ENCODE measurements at regions not wholly inside any gene's neighbourhood (a gene's known extent, or its start where the extent isn't known, plus 50 kb on each side); places are given as distances from the start of the nearest gene placed in this dataset.

GRCh38 chr1:96364576-96364975 is 357.0 kb upstream of the PTBP2 start:
- Histone ChIP-seq H3K27ac (ENCODE audit: low read length) (no peak overlapping the region), H3K4me1 (ENCODE audit: low read length) (no peaks in the 10 kb centered on the region), H2AFZ (ENCODE audit: low read depth, low read length) (no peak overlapping the region), H3K36me3 (replicated peaks; ENCODE audit: low read depth, low read length) (no peaks in the 10 kb centered on the region), H3K4me2 (ENCODE audit: low read length) (no peak overlapping the region), H3K79me2 (ENCODE audit: low read length) (no peaks in the 10 kb centered on the region), H3K27me3 (ENCODE audit: low read depth, low read length) (no peaks in the 10 kb centered on the region), H3K9me3 (ENCODE audit: insufficient read depth, low read length) (no peaks in the 10 kb centered on the region), H4K20me1 (ENCODE audit: insufficient read depth, low read length) (no peaks in the 10 kb centered on the region), H3K4me3 (ENCODE audit: low read length) (no peak overlapping the region), H3K9ac (ENCODE audit: low read length) (no peak overlapping the region)
- no peak for TF ChIP-seq EZH2phosphoT487 (IDR thresholded peaks at IDR 0.05; ENCODE audit: low read depth)
- TF ChIP-seq, protein P1, sequence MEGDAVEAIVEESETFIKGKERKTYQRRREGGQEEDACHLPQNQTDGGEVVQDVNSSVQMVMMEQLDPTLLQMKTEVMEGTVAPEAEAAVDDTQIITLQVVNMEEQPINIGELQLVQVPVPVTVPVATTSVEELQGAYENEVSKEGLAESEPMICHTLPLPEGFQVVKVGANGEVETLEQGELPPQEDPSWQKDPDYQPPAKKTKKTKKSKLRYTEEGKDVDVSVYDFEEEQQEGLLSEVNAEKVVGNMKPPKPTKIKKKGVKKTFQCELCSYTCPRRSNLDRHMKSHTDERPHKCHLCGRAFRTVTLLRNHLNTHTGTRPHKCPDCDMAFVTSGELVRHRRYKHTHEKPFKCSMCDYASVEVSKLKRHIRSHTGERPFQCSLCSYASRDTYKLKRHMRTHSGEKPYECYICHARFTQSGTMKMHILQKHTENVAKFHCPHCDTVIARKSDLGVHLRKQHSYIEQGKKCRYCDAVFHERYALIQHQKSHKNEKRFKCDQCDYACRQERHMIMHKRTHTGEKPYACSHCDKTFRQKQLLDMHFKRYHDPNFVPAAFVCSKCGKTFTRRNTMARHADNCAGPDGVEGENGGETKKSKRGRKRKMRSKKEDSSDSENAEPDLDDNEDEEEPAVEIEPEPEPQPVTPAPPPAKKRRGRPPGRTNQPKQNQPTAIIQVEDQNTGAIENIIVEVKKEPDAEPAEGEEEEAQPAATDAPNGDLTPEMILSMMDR (IDR thresholded peaks at IDR 0.05; ENCODE audit: low read depth, low read length): no peak

- Histone ChIP-seq H3K36me3 (replicated peaks; ENCODE audit: low read depth, low read length) (no peaks in the 10 kb centered on the region), H3K9ac (ENCODE audit: low read length) (no peak overlapping the region), H3K27ac (ENCODE audit: low read length) (no peak overlapping the region), H3K79me2 (ENCODE audit: low read length) (no peaks in the 10 kb centered on the region), H3K9me3 (ENCODE audit: insufficient read depth, low read length) (no peaks in the 10 kb centered on the region), H2AFZ (ENCODE audit: low read depth, low read length) (no peak overlapping the region), H3K27me3 (ENCODE audit: low read depth, low read length) (no peaks in the 10 kb centered on the region), H3K4me3 (ENCODE audit: low read length) (no peak overlapping the region), H4K20me1 (ENCODE audit: insufficient read depth, low read length) (no peaks in the 10 kb centered on the region), H3K4me1 (ENCODE audit: low read length) (no peaks in the 10 kb centered on the region), H3K4me2 (ENCODE audit: low read length) (no peak overlapping the region)
- no peak for TF ChIP-seq EZH2phosphoT487 (IDR thresholded peaks at IDR 0.05; ENCODE audit: low read depth)
- TF ChIP-seq, protein P1 (IDR thresholded peaks at IDR 0.05; ENCODE audit: low read depth, low read length): no peak
Observed at GRCh38 chr1:96365076-96365475, 356.5 kb upstream of the PTBP2 start.

GRCh38 chr1:96365596-96366390 is 355.8 kb upstream of the PTBP2 start:
- Histone ChIP-seq H3K36me3 (replicated peaks; ENCODE audit: low read depth, low read length) (no peaks in the 10 kb centered on the region), H3K4me2 (ENCODE audit: low read length) (no peak overlapping the region), H3K27ac (ENCODE audit: low read length) (no peak overlapping the region), H2AFZ (ENCODE audit: low read depth, low read length) (no peak overlapping the region), H3K9ac (ENCODE audit: low read length) (no peak overlapping the region), H3K27me3 (ENCODE audit: low read depth, low read length) (no peaks in the 10 kb centered on the region), H3K4me3 (ENCODE audit: low read length) (no peak overlapping the region), H4K20me1 (ENCODE audit: insufficient read depth, low read length) (no peaks in the 10 kb centered on the region), H3K4me1 (ENCODE audit: low read length) (no peaks in the 10 kb centered on the region), H3K9me3 (ENCODE audit: insufficient read depth, low read length) (no peaks in the 10 kb centered on the region), H3K79me2 (ENCODE audit: low read length) (no peaks in the 10 kb centered on the region)
- no peak for TF ChIP-seq EZH2phosphoT487 (IDR thresholded peaks at IDR 0.05; ENCODE audit: low read depth)
- TF ChIP-seq, protein P1 (IDR thresholded peaks at IDR 0.05; ENCODE audit: low read depth, low read length): no peak

DNA sequence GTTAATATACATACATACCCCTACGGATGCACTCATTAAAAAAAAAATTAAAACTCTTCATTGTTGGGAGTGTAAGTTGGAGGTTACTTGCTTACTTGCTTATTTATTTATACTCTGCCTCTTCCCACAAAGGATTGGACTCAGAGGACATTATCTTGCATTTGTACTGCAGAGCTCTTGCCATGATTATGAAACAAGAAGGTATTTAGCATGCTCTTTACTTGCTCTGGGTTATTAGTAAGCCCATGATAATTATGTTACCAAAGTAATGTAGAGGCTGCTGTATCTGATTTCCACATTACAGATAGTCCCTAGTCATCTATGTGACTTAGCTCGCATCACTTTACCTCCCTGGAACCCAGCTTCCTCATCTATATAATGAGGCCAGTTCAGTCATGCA is 355.1 kb upstream of the PTBP2 start:
- Histone ChIP-seq H3K4me3 (ENCODE audit: low read length) (no peak overlapping the region), H3K79me2 (ENCODE audit: low read length) (no peaks in the 10 kb centered on the region), H3K36me3 (replicated peaks; ENCODE audit: low read depth, low read length) (no peaks in the 10 kb centered on the region), H3K27ac (ENCODE audit: low read length) (no peak overlapping the region), H3K27me3 (ENCODE audit: low read depth, low read length) (no peaks in the 10 kb centered on the region), H3K4me2 (ENCODE audit: low read length) (no peak overlapping the region), H3K4me1 (ENCODE audit: low read length) (no peaks in the 10 kb centered on the region), H3K9ac (ENCODE audit: low read length) (no peak overlapping the region), H4K20me1 (ENCODE audit: insufficient read depth, low read length) (no peaks in the 10 kb centered on the region), H2AFZ (ENCODE audit: low read depth, low read length) (no peak overlapping the region), H3K9me3 (ENCODE audit: insufficient read depth, low read length) (no peaks in the 10 kb centered on the region)
- TF ChIP-seq EZH2phosphoT487 (IDR thresholded peaks at IDR 0.05; ENCODE audit: low read depth): no peak
- TF ChIP-seq, protein P1 (IDR thresholded peaks at IDR 0.05; ENCODE audit: low read depth, low read length): no peak
